Inflammatory macrophage treated with lipopolysaccharide for 1 hour (primary cell): ENCODE measurements at regions not wholly inside any gene's neighbourhood (a gene's known extent, or its start where the extent isn't known, plus 50 kb on each side); places are given as distances from the start of the nearest gene placed in this dataset.

Experiments used
- DNase-seq, 2 donors: peaks; one replicate each; pipeline ENCODE4 v3.0.0-alpha.2; 2020 to 2022

DNA sequence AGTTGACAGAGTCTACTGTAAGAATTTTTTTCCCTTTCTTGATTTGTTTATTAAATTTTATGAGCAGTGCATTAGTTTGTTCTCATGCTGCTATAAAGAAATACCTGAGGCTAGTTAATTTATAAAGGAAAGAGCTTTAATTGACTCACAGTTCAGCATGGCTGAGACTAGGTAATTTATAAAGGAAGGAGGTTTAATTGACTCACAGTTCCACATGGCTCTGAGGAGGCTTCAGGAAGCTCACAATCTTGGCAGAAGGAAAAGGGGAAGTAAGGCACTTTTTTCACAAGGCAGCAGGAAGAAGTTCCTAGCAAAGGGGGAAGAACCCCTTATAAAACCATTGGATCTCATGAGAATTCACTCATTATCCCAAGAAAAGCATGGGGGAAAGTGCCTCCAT is 191.4 kb upstream of the VRK2 start:
- DNase-seq = peak in 1 of 2 donors; percentile 29

DNA sequence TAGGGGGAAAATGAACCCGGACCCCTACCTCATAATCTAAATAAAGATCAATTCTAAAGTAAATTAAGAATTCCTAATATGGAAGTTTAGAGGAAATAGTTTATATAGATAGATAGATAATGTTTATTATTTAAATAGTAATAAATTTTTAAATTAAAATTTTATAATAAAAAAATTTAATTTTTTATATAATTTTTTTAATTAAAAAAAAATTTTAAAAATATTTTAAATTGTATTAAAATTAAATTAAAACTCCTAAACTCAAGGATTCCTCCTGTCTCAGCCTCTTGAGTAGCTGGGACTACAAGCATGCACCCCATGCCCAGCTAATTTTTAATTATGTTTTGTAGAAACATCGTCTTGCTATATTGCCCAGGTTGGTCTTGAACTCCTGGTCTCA is 186.9 kb upstream of the VRK2 start:
- no peak for DNase-seq

DNA sequence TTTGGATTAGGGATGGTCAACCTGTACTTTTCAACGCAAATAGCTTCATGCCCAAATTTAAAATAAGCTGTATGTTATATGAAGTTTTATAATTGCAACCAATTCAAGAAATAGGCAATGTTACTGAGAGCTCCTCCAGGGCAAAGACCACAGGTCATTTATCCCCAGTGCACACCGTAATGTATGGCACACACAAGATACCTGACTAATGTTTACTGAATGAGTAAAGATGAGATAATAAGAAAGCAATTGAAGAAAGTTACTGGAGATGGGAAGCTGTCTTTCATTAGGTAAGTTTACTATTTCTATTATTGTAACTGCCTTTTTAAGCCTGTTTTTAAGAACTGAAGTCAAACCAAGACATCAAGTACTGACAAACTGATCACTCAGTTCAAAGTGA is 184.5 kb upstream of the VRK2 start:
- no peak for DNase-seq

DNA sequence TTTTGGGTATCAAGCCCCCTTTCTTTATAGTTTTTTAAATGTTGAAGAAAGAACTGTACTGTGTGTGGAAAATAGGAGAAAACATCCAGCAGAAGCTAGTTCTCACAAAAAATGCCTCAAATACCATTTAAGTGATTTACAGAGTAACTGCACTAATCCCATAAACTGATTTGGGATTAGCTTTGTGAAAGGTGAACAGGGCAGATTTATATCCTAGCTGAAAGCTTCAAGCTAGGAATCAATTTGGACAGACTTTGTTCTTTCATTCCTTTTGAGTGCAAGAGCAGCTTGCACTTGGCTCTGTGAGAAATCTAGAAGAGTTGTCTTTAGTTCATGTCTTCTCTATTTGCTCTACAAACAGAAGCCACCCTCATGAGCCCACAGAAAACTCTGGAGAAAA is 183.9 kb upstream of the VRK2 start:
- DNase-seq = no peak

DNA sequence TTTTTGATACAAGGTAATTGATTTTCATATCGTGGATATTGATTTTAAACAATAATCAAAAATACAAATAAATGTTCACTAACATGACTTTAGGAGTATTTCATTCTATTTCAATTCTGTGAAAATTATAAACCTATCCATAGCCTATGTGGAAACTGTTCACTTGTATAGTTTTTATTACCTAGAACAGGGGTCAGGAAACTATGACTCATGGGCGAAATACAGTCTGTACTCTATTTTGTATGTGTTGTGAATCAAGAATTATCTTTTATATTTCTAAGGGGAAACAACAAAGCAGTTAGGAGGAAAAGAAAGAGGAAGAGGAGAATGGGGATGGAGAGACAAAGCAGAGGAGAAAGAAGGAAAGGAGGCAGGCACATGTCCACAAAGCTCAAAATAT is 181.7 kb upstream of the VRK2 start:
- DNase-seq = no peak

DNA sequence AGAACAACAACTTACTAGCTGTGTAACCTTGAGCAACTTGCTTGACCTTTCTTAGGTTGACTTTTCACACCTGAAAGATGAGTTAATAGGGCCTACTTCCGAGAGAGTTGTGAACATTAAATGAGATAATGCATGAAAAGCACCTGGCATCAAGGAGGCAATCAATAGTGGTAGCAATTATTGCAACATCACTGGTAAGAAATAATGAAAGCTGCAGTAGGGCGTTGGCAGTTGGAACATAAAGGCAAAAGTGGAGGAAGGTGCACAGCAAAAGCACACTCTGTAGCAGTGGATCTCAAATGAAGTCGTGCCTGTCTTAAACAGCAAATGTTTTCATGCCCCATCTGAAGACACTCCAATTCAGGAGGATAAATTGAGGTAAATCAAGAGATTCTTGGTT is 178.9 kb upstream of the VRK2 start:
- DNase-seq = no peak

DNA sequence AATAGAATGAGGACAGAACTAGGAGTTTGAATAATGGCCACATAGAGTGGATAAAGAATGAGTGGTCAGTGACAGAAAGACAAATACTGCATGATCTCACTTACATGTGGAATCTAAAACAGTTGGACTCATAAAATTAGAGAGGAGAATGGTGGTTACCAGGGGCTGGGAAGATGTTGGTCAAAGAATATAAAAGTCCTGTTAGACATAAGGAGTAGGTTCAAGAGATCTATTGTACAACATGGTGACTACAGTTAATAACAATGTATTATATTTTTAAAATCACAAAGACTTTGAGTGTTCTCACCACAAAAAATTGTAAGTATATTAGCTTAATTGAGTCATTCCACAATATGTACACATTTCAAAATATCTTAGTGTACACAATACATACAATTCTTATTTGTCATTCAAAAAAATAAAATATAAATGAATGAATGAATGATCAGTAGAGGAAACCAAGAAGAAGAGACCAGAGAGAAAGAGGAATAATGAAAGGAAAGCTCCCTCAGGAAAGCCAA is 177.9 kb upstream of the VRK2 start:
- no peak for DNase-seq

DNA sequence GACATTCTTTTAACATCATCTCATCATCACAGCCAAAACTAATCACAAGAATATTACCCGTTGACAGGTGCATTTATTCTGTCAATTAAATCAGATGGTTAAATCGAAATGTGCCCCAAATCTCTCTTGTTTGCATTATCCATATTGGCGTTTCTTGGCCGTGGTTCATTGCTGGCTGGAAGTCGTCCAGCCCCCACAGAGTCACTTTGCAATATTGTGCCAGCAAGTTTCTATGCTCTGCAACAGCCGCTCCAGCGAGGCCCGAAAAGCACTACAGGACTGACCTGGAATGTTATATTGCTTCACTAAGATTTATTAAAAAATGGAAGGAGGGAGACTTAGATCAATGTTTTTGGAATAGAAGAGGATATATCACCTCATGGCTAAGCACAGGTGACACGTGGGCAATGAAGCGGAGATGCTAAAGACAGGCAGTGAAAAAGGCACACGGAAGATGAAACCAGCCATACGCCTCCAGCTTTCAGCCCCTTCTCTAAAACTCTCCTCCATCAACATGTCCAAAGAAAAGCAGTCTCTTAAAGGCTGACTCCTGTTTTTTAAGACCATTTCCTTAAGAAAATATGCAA is 176.8 kb upstream of the VRK2 start:
- DNase-seq = no peak

DNA sequence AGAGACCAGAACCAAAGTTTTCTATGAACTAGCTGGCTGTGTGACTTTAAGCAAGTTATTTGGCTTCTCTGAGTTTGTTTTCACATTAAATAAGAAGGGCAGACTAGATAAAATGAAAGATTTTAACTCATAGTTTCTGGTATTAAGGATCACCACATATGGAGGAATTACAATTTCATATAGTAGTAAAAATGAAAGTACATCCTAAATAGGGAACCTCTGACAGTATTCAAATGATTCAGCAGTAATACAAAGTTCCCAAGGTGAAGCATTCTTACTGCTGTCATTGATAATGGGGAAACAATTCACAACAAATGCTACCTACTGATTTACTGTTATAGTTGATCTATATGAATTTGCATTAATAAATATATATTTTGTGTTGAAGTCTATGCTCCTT is 170.3 kb upstream of the VRK2 start:
- DNase-seq = peak; percentile 13 to 20

DNA sequence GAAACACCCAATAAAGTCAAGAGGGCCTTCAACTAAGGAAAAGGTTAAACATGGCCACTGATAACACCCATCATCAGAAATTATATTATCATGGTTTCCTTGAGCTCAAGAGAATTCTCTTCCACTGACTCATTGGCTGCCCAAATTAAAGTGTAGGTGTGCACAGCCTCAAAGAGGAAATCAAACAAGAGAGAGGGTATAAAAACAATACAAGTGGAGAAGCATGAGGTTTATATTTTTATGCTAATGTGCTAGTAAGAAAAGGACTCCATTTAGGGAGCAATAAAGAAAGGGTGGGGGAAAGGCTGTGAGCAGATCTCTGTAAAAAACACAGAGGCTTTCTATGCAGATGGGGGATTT is 168.8 kb upstream of the VRK2 start:
- no peak for DNase-seq

DNA sequence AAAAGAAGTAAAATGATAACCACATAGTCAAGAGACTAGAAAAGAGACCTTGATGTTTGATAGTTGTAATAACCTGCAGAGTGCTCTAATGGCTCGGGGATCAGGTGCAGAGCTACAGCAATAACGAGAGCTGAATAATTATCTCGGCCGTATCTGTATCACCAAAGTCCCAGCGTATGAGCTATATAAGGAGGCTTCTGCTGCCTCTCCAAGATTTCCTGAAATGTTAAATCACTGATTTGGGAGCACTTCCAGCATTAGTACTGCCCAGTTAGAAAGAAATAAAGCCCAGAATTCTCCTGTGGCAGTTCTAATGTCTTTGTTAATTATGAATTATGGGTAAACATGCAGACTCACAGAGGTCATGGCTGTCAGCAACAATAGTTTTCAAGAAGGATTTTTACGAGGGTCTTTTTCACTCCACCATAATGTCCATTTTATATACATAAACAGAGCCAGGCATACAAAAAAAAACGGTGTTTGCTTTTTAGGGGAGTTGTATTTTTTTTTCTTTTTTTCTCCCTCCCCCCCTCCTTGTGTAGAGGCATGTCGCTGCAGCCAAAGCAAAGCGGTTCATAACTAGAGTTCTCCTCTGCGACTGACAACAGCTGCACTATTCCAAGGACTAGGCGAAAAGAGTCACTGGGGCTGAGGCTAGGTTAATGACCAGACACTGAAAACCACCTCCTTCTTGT is 168.3 kb upstream of the VRK2 start:
- DNase-seq = no peak

DNA sequence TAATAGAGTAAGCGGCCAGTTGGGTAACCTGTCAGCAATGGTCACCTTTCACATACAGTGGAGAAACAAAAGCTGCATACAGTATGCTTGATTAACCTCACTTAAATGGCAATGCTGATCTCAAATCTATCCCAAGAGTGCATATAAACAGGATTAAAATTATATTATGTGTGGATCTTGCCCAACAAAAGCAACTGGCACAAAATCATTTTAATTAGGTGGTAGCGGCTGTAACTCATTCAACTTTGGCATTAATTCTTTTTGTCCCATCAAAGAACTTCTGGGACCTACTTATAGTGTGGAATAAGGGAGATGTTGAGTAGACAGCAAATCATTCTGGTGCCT is 167.8 kb upstream of the VRK2 start:
- no peak for DNase-seq

DNA sequence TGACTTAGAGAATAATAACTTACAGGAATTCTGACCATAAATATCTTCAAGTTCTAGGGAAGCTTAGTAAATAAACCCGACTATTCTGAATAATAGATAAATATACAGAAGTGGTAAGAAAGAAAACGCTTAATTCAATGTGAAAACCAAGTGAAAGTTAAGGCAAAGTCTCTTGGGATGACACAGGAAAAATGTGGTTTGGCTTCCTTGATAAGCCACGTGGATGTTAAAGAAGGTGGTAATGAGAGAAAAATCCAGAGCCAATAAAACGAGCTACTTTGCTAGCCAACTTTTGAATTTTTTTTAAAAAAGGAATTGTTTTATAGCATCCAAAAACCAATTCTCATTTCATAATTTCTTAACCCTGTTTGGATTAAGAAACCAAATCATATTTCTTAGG is 166.2 kb upstream of the VRK2 start:
- DNase-seq = no peak

DNA sequence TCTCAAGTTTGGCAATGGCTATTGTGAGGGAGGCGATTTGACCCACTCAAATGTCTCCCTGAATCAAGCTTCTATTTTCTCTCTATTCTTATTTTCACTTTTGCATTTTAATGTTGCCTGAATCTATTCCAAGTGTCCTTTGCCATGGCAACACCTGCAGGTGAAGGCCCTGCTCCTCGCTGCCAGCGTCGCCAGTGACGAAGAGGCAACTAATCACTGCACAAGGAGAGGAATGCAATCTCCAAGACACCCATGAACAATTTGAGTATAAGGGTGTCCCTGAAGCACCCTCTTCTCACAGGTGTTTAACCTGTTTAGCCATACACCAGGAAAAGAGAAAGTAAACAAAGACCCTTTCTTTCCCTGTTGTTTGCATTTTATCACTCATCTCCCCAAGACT is 165.6 kb upstream of the VRK2 start:
- no peak for DNase-seq

DNA sequence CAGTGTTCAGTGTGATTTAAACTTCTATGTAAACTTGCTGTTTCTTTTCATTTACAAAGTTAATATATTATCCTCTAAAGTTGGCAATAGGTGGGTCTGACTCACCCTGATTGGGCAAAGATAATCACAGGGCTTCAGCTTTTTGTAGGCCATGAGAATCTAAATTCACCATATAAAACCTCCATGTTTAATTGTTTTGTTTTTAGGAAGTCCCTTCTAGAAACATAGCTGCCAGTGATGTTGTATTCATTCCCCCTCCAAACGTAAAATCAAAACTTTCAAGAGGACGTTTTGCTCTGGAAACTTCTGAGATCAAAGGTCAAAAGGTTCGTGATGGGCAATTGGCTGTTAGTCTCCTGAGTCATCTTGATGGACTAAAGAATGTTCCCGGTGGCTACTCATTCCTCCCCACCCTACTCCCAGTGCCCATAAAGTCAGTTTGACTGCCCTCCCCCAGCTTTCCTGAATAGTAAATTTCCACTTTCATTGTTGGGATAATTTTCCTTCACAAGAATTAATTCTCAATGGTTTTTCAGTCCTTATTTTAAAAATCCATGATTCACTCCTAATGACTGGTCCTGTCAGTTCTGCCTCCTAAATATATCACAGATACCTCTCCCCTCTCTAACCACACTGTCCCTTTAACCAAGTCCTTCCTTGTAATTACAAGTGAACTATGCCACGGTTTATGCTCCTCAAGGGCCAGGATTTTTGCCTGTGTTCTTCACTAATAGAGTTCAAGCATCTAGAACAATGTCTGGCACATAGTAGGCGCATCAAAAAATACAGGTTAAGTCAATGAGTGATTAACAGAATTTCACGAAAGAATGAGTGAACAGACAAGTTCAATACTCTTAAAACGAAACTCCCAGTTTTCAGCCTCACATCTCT is 164.4 kb upstream of the VRK2 start:
- no peak for DNase-seq

DNA sequence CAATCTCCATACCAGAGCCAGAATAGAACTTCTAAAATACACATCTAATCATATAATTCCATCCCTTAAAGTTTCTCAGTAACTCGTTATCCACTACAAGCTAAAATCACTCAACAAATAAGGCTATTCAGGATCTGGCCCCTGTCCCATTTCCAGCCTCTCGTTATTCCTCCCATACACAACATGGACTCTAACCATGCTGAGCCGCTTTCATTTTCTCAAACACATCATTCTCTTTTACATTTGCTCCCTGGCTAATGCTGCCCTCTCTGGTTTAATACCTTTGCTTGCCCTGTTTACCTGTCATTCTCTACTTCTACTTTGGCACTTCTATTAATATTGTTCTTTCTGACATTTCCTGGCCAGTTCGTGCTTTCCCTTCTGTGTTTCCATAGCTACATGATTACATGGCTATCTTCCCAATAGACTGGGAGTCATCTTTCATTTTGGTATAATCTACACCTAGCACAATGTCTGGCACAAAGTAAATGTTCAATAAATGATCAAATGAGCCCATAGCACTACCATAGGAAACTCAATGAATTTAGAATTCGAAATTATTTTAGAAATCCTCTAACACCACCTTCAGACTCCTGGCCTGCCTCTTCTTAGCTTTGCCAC is 163.6 kb upstream of the VRK2 start:
- no peak for DNase-seq

DNA sequence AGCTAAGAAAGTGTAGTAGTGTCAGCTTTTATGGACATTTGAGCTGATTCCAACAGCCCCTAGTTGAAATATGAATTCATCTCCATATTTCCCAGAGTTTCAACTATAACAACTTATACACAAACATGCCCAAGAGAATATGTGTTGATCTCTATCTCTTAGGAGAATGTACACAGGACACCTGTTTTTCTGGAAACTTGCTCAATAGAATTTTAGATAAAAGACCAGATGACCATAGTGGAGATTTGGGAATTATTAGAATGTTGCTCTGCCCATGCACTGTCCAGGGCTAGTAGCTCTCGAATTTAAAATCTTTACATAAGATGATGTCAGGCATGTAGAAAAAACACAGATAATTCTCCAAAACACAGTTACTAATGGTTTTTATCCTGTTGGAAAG is 162.3 kb upstream of the VRK2 start:
- DNase-seq = no peak

DNA sequence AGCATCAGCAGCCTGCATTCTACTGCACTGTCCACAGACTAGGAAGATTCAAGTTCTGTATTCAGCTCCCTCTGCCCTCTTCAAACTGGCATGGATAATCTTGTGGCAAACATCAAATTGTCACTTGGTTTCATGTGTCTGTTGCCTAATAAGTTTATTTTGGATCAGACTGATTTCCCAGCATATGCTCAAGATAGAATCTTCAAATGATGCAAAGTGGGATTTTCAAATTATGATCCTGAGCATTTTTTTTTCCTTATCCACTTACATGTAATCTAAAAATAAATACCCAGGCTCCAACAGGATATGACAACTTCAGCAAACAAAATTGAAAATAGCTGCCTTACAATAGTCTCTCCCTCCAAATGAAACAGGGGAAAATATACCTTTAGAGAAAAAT is 160.9 kb upstream of the VRK2 start:
- no peak for DNase-seq

DNA sequence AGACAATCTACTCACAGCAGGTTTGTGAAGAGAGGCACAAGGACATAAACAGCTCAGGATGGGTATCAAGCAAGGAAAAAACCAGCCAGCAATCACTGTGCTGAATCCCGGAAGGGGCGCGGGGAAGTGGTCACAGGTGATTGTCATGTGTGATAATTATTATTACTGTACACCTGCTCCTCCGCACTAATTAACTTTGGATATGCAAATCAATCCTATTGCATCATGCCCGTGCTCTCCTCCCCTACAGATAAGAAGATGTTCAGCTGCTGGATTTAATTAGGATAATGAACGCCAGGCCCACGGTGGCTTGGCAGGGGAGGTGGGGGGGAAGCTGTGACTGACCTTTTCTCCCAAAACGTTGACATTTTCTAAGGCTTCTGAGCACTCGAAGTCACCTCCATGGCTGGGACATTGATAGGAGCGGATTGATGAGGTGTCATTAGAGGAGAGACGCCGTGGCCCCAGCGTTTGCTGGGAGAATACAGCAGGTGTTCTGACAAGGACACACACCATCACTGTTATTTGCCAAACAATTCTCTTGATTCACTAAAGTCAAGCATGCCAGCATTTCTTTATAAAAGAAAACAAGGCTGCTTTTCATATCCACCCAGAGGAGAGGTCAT is 160.3 kb upstream of the VRK2 start:
- DNase-seq = no peak

DNA sequence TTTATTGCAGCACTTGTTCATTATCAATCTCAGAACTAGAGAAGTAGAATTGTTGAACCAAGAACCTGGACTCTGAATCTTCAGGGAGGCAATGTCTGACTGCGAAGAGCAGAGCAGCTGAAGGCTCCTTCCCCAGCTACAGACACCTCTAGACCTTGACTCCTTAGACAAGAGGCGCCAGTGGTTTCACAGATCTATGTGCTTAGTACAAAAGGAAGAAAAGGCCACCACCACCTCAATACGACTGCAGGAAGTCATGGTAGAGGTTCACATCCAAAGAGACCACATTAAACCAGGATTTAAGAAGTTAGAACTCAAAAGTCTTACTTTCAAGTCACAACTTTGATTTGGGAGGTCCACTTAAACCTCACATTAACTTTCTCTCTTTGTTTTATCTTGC is 158.1 kb upstream of the VRK2 start:
- DNase-seq = no peak

DNA sequence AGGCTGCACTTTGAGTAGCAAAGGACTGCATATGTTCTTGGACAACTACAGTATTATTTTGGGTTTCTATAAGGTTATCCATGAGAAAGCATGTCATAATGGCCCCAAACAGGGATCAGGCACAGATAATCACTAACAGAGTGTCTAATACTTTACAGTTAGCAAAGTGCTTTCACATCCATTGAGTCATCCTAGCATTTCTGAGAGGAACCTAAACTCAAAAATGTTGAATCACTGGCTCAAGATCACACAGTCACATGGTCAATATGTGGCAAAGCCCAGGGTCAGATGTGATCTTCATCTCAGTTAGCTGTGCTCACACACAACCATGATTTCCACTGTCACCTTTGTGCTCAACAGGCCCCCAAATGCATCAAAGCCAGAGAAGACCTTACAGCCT is 156.1 kb upstream of the VRK2 start:
- DNase-seq = peak; percentile 66 to 88

DNA sequence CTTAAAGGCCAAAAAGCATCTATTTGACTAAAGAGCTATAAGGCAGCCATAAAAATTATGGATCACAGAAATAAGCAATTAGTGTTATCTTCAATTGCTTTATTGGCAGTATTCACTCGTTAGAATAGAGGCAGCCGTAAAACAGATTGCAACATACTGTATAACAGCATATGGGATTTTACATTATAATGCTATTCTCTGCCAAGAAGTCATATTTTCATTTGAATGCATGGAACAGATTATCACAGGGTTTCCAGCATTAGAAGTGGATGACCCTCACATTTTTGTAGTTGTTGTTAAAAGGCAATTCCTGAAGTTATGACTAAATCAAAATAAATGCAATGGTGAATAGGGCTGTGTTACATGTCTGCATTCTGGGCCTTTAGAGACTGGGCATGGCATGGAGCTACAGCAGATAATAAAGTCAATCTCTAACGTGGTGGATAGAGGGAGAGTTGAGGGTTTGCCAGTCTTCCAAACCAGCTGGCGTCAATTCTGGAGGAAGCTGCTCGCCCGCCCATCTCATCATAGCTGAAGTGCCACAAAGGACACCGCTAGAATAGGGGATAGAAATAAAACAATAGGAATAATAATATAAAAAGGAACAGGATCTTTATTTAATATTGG is 155.4 kb upstream of the VRK2 start:
- no peak for DNase-seq

DNA sequence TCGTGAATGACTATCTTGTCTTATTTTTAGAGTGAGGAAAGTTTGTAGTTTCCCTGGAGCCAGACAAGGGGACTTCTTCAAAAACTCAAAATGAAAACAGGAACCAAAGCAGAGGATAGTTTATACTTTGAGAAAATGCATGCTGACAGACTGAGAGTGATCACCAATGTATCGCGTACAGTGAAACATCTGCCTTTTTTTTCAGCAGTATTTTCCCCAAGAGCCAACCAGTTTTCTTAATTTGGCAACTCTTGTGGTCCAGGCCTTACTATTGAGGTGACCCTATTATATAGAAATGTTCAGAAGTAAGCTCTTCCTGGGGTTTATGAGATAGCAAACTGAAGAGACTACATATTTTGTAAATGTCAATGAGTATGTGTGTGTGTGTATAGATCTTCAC is 153.7 kb upstream of the VRK2 start:
- DNase-seq = peak; percentile 79 to 90
